Breast epithelium (tissue), 4 donors: ENCODE measurements at regions not wholly inside any gene's neighbourhood (a gene's known extent, or its start where the extent isn't known, plus 50 kb on each side); places are given as distances from the start of the nearest gene placed in this dataset.

Source experiments
- DNase-seq, 2 donors: peaks; one replicate each; pipeline ENCODE4 v3.0.0-alpha.2; 2019; ENCODE audit warnings: low spot score in 2 of 2
- H3K27ac ChIP-seq, 2 donors: fragments of 200-600 bp; sonication (generic) in 1 of 2; one replicate each; pipeline ENCODE4 v1.5.1; 2016 to 2019; ENCODE audit warnings: mild to moderate bottlenecking in 1 of 2
- H3K27me3 ChIP-seq, 2 donors: fragments of 200-600 bp; sonication (generic) in 1 of 2; one replicate each; pipeline versions ENCODE4 v1.5.1 to v1.6.0; 2017 to 2019; ENCODE audit warnings: control low read depth in 1 of 2, mild to moderate bottlenecking in 1 of 2
- H3K36me3 ChIP-seq: fragments of 200-600 bp; one replicate; pipeline ENCODE4 v1.5.1; 2019
- H3K4me1 ChIP-seq, 2 donors: fragments of 200-600 bp; sonication (generic); one replicate each; pipeline ENCODE4 v1.5.1; 2016 to 2019; ENCODE audit warnings: control low read depth in 1 of 2
- H3K4me3 ChIP-seq, 3 donors: fragments of 200-600 bp; sonication (generic); 1 replicate in 2 of 3; 2 replicates in 1 of 3; pipeline ENCODE4 v1.5.1; 2016 to 2019; ENCODE audit warnings: mild to moderate bottlenecking in 3 of 3, moderate library complexity in 2 of 3
- H3K9me3 ChIP-seq, 2 donors: fragments of 200-600 bp; sonication (generic) in 1 of 2; one replicate each; pipeline ENCODE4 v1.5.1; 2016 to 2019; ENCODE audit warnings: control low read depth in 1 of 2
- POLR2A ChIP-seq: fragments of 450-650 bp; IDR thresholded peaks from one replicate; pipeline ENCODE4 v1.6.1; 2016; ENCODE audit warnings: antibody characterized with exemption, mild to moderate bottlenecking, moderate library complexity
- POLR2AphosphoS5 ChIP-seq, 3 donors: sonication (generic); formaldehyde crosslinking; IDR thresholded peaks; one replicate each; pipeline ENCODE4 v1.6.1; 2017; ENCODE audit warnings: antibody characterized with exemption in 3 of 3
- intact Hi-C: fragments of 100-400 bp; cut with DNase I; formaldehyde crosslinking; loops from one replicate; pipeline ENCODE4 v1.15.1; 2023; ENCODE audit warnings: low total_unique reads
- TF ChIP-seq, protein P1 (sequence below), 3 donors: fragments of 450-650 bp; IDR thresholded peaks; one replicate each; pipeline ENCODE4 v1.5.1; 2016 to 2017; ENCODE audit warnings: antibody characterized with exemption in 3 of 3, mild to moderate bottlenecking in 3 of 3, moderate library complexity in 3 of 3

DNA sequence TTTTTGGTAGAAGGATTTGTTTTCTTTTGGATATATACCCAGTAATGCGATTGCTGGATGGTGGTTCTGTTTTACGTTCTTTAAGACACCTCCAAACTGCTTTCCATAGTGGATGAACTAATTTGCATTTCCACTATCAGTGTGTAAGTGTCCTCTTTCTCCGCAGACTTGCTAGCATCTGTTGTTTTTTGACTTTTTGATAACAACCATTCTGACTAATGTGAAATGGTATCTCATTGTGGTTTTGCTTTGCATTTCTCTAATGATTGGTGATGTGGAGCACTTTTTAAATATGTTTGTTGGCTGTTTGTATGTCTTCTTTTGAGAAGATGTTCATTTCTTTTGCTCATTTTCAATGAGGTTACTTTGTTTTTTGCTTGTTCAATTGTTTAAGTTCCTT lies 260.9 kb upstream of the CWC22 start:
- TF ChIP-seq, protein P1, sequence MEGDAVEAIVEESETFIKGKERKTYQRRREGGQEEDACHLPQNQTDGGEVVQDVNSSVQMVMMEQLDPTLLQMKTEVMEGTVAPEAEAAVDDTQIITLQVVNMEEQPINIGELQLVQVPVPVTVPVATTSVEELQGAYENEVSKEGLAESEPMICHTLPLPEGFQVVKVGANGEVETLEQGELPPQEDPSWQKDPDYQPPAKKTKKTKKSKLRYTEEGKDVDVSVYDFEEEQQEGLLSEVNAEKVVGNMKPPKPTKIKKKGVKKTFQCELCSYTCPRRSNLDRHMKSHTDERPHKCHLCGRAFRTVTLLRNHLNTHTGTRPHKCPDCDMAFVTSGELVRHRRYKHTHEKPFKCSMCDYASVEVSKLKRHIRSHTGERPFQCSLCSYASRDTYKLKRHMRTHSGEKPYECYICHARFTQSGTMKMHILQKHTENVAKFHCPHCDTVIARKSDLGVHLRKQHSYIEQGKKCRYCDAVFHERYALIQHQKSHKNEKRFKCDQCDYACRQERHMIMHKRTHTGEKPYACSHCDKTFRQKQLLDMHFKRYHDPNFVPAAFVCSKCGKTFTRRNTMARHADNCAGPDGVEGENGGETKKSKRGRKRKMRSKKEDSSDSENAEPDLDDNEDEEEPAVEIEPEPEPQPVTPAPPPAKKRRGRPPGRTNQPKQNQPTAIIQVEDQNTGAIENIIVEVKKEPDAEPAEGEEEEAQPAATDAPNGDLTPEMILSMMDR (IDR thresholded peaks at IDR 0.05): no peak
- TF ChIP-seq POLR2AphosphoS5 (IDR thresholded peaks at IDR 0.05) (no peak), POLR2A (no peak)
- Histone ChIP-seq H3K9me3 (peaks cover 3 to 13% of the 10 kb centered on the region in 2 donors), H3K27me3 (no peaks in the 10 kb centered on the region), H3K27ac (no peak overlapping the region), H3K4me1 (no peaks in the 10 kb centered on the region), H3K4me3 (no peak overlapping the region), H3K36me3 (no peaks in the 10 kb centered on the region)
- DNase-seq: no peak
- intact Hi-C loops: loop anchor here (5.0 kb wide), 1 partner anchor 781 kb away; no protein-coding TSS in a partner anchor

DNA sequence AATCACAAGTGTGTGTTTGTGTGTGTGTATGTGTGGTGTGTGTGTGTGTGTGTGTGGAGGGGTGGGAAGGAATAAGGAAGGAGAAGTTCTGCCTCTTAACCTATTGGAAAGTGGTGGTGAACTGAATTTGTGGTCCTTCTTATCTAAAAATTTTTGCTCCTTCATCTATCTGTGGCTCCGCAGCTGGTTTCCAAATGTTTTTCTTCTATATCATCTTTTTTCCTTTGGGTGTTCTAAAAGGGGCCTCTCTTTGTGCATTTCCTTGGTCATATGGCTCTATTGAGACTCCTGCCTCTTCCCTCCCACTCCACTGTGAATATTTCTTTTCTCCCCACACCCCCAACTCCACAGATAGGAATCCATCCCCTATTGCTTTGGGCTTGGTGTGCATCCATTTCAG lies 254.9 kb upstream of the CWC22 start:
- Histone ChIP-seq H3K27ac (no peak overlapping the region), H3K4me1 (no peaks in the 10 kb centered on the region), H3K36me3 (no peaks in the 10 kb centered on the region), H3K4me3 (no peak overlapping the region), H3K9me3 (no peaks in the 10 kb centered on the region), H3K27me3 (no peaks in the 10 kb centered on the region)
- TF ChIP-seq, protein P1 (IDR thresholded peaks at IDR 0.05): no peak
- TF ChIP-seq POLR2A (no peak), POLR2AphosphoS5 (IDR thresholded peaks at IDR 0.05) (no peak)
- intact Hi-C loops: no loop called here
- no peak for DNase-seq

DNA sequence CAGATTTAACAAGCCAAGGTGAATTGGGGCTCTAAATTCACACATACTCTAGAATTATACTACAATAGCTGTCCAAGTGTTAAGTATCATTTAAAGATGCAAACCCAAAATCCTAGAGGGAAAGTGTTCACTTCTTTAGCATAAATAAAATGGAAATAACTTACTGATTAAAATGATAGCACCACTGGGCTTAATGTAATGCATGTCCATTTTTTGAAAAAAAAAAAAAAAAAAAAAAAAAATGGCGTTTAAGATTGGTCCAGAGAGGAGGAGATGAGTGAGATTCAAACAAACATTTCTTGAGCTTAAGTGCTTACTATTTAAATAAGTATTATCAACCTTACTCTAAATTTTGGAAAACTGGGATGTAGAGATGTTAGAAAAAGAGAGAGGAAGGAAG lies 251.5 kb upstream of the CWC22 start:
- Histone ChIP-seq H3K9me3 (no peaks in the 10 kb centered on the region), H3K4me1 (no peaks in the 10 kb centered on the region), H3K27me3 (no peaks in the 10 kb centered on the region), H3K27ac (no peak overlapping the region), H3K36me3 (no peaks in the 10 kb centered on the region), H3K4me3 (no peak overlapping the region)
- no peak for DNase-seq
- TF ChIP-seq POLR2A (no peak), POLR2AphosphoS5 (IDR thresholded peaks at IDR 0.05) (no peak)
- TF ChIP-seq, protein P1 (IDR thresholded peaks at IDR 0.05): no peak
- intact Hi-C loops: no loop called here

DNA sequence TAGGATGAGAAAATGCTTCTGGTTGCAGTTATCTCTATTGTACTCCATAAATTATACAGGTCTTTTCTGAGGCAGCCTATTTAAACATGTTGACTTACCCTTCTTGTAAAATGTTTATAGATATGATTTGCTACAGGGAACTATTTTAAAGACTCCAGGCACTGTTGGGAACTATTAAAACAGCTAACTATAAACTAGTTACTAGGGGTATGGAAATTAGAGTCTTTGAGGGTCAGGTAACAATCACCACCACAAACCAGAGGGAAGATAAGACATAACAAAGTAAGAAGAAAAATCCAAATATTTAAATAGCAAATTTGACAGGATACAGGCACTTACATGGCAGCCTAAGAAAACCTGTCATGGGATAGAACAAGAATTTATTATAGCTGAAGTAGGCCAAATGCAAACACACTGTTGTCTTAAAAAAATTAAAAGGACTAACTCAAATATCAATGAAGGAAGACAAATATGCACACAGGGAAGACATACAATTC lies 251.0 kb upstream of the CWC22 start:
- H3K27ac ChIP-seq: no peak overlapping the region
- intact Hi-C loops: no loop called here

DNA sequence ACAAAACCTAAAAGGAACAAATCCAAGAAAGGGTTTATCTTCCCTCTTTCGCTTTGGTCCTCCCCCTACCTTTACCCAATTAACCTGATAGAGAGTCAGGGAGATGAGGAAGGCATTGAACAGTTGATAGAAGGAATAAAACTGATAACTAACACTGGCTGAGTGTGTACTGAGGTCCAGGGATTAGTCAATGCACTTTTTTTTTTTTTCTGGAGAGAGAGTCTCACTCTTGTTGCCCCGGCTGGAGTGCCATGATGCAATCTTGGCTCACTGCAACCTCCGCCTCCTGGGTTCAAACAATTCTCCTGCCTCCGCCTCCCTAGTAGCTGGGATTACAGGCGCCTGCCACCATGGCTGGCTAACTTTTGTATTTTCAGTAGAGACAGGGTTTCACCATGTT lies 250.2 kb upstream of the CWC22 start:
- TF ChIP-seq POLR2AphosphoS5 (IDR thresholded peaks at IDR 0.05) (no peak), POLR2A (no peak)
- TF ChIP-seq, protein P1 (IDR thresholded peaks at IDR 0.05): no peak
- intact Hi-C loops: no loop called here
- Histone ChIP-seq H3K9me3 (no peaks in the 10 kb centered on the region), H3K27ac (no peak overlapping the region), H3K27me3 (no peaks in the 10 kb centered on the region), H3K36me3 (no peaks in the 10 kb centered on the region), H3K4me3 (no peak overlapping the region), H3K4me1 (no peaks in the 10 kb centered on the region)
- DNase-seq: no peak

More for the DNA sequence above, 251.0 kb upstream of the CWC22 start:
- Histone ChIP-seq H3K4me1 (no peaks in the 10 kb centered on the region), H3K4me3 (no peak overlapping the region), H3K9me3 (no peaks in the 10 kb centered on the region), H3K27me3 (no peaks in the 10 kb centered on the region), H3K36me3 (no peaks in the 10 kb centered on the region)
- no peak for TF ChIP-seq POLR2A
- no peak for TF ChIP-seq POLR2AphosphoS5 (IDR thresholded peaks at IDR 0.05)
- TF ChIP-seq, protein P1 (IDR thresholded peaks at IDR 0.05): no peak
- no peak for DNase-seq
